Peyer's patch (tissue), 4 donors: ENCODE measurements at regions not wholly inside any gene's neighbourhood (a gene's known extent, or its start where the extent isn't known, plus 50 kb on each side); places are given as distances from the start of the nearest gene placed in this dataset.

ENCODE experiments used
- DNase-seq, 3 donors: peaks; one replicate each; pipeline ENCODE4 v3.0.0-alpha.2; 2017 to 2019
- H3K27ac ChIP-seq, 4 donors: fragments of 200-600 bp; sonication (generic); one replicate each; pipeline ENCODE4 v1.5.1; 2016 to 2019
- H3K27me3 ChIP-seq, 2 donors: fragments of 200-600 bp; sonication (generic); one replicate each; pipeline ENCODE4 v1.5.1; 2019
- H3K36me3 ChIP-seq, 3 donors: fragments of 200-600 bp; sonication (generic); one replicate each; pipeline ENCODE4 v1.5.1; 2016 to 2019
- H3K4me1 ChIP-seq, 4 donors: fragments of 200-600 bp; sonication (generic); one replicate each; pipeline ENCODE4 v1.5.1; 2016 to 2019
- H3K4me3 ChIP-seq, 4 donors: fragments of 200-600 bp; sonication (generic); 1 replicate in 3 of 4; 2 replicates in 1 of 4; pipeline ENCODE4 v1.5.1; 2016 to 2019; ENCODE audit warnings: mild to moderate bottlenecking in 1 of 4
- H3K9me3 ChIP-seq, 4 donors: fragments of 200-600 bp; sonication (generic); one replicate each; pipeline ENCODE4 v1.5.1; 2016 to 2019; ENCODE audit warnings: mild to moderate bottlenecking in 1 of 4
- CTCF ChIP-seq, 6 experiments: fragments of 450-650 bp in 4 of 6; fragments of 200-600 bp in 2 of 6; sonication (generic) in 1 of 6; IDR thresholded peaks; one replicate each; pipeline ENCODE4 v1.5.1; 2017 to 2019; ENCODE audit warnings: antibody characterized with exemption in 6 of 6, mild to moderate bottlenecking in 3 of 6, moderate library complexity in 1 of 6
- POLR2A ChIP-seq, 2 donors: fragments of 450-650 bp; IDR thresholded peaks; one replicate each; pipeline ENCODE4 v1.5.1; 2017; ENCODE audit warnings: antibody characterized with exemption in 2 of 2, mild to moderate bottlenecking in 2 of 2, moderate library complexity in 2 of 2

GRCh38 chr3:43180027-43180426 is 74.1 kb upstream of the POMGNT2 start:
- H3K27me3 ChIP-seq = no peaks in the 10 kb centered on the region
- H3K9me3 ChIP-seq = no peaks in the 10 kb centered on the region
- H3K27ac ChIP-seq = peak overlapping the region; percentile 60 to 94 (median 78)
- peak in 2 of 3 donors; percentile 51 to 77 for DNase-seq
- peaks cover 0 to 27% (median 21%) of the 10 kb centered on the region in 4 donors for H3K4me1 ChIP-seq
- H3K4me3 ChIP-seq = no peak overlapping the region
- no peaks in the 10 kb centered on the region for H3K36me3 ChIP-seq
- no peak for TF ChIP-seq POLR2A (IDR thresholded peaks at IDR 0.05)
- no peak for TF ChIP-seq CTCF (IDR thresholded peaks at IDR 0.05)

GRCh38 chr3:43178891-43179366 is 73.0 kb upstream of the POMGNT2 start:
- DNase-seq = peak in 2 of 3 donors; percentile 77 to 89
- Histone ChIP-seq H3K27me3 (no peaks in the 10 kb centered on the region), H3K4me3 (no peak overlapping the region), H3K9me3 (peaks cover 0 to 4% (median 0%) of the 10 kb centered on the region in 4 donors), H3K4me1 (peaks cover 0 to 27% (median 21%) of the 10 kb centered on the region in 4 donors), H3K27ac (peak overlapping the region; percentile 60 to 94 (median 78)), H3K36me3 (no peaks in the 10 kb centered on the region)
- TF ChIP-seq CTCF (IDR thresholded peaks at IDR 0.05) (no peak), POLR2A (IDR thresholded peaks at IDR 0.05) (peak in 1 of 2 donors; percentile 41)

GRCh38 chr3:43177085-43177484 is 71.2 kb upstream of the POMGNT2 start:
- Histone ChIP-seq H3K4me1 (peaks cover 0 to 27% (median 21%) of the 10 kb centered on the region in 4 donors), H3K9me3 (peaks cover 0 to 12% (median 0%) of the 10 kb centered on the region in 4 donors), H3K4me3 (no peak overlapping the region), H3K36me3 (no peaks in the 10 kb centered on the region), H3K27ac (no peak overlapping the region), H3K27me3 (no peaks in the 10 kb centered on the region)
- TF ChIP-seq CTCF (IDR thresholded peaks at IDR 0.05) (no peak), POLR2A (IDR thresholded peaks at IDR 0.05) (no peak)
- DNase-seq = no peak

- Histone ChIP-seq H3K9me3 (peaks cover 0 to 12% (median 0%) of the 10 kb centered on the region in 4 donors), H3K27ac (no peak overlapping the region), H3K36me3 (no peaks in the 10 kb centered on the region), H3K27me3 (no peaks in the 10 kb centered on the region), H3K4me1 (peaks cover 0 to 27% (median 21%) of the 10 kb centered on the region in 4 donors), H3K4me3 (no peak overlapping the region)
- no peak for DNase-seq
- TF ChIP-seq CTCF (IDR thresholded peaks at IDR 0.05) (no peak), POLR2A (IDR thresholded peaks at IDR 0.05) (no peak)
These were observed 70.8 kb upstream of the POMGNT2 start for GRCh38 chr3:43176666-43177065.

- Histone ChIP-seq H3K36me3 (no peaks in the 10 kb centered on the region), H3K27me3 (no peaks in the 10 kb centered on the region), H3K4me1 (peaks cover 0 to 19% (median 11%) of the 10 kb centered on the region in 4 donors), H3K9me3 (peaks cover 0 to 12% (median 0%) of the 10 kb centered on the region in 4 donors), H3K4me3 (no peak overlapping the region), H3K27ac (no peak overlapping the region)
- TF ChIP-seq POLR2A (IDR thresholded peaks at IDR 0.05) (no peak), CTCF (IDR thresholded peaks at IDR 0.05) (no peak)
- DNase-seq = no peak
These were observed 69.7 kb upstream of the POMGNT2 start for GRCh38 chr3:43175541-43175940.
